ENCODE measurements at regions not wholly inside any gene's neighbourhood (a gene's known extent, or its start where the extent isn't known, plus 50 kb on each side); places are given as distances from the start of the nearest gene placed in this dataset.

DNA sequence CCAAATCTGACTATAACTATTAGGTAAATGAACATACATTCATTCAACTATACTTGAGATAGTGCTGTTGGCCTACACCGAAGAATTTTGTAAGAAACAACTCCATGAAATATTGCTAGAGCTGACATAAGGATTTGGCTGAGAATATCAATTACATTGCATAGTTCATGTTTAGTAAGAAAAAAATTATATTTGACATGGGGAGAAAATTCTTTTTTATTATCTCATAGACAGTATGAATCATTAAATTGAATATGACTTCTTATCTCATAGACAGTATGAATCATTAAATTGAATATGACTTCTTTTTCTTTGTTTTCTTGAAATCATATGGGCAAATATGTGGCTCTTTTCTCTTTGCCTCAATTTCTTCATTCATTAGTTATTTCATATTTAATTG, 212.3 kb upstream of the HSF2 start:
- H3K27me3 Mint-ChIP-seq (ENCODE audit: low read depth) = peaks cover 38% of the 10 kb centered on the region
- no peak overlapping the region for H3K4me3 Mint-ChIP-seq (ENCODE audit: unreplicated experiment)
- no peak overlapping the region for H3K27ac Mint-ChIP-seq (ENCODE audit: unreplicated experiment)
- no peak for DNase-seq (ENCODE audit: low spot score)
- H3K9me3 Mint-ChIP-seq (ENCODE audit: low read depth) = peaks cover 7% of the 10 kb centered on the region
- no peaks in the 10 kb centered on the region for H3K36me3 Mint-ChIP-seq (ENCODE audit: low read depth)
- TF ChIP-seq, protein P1, sequence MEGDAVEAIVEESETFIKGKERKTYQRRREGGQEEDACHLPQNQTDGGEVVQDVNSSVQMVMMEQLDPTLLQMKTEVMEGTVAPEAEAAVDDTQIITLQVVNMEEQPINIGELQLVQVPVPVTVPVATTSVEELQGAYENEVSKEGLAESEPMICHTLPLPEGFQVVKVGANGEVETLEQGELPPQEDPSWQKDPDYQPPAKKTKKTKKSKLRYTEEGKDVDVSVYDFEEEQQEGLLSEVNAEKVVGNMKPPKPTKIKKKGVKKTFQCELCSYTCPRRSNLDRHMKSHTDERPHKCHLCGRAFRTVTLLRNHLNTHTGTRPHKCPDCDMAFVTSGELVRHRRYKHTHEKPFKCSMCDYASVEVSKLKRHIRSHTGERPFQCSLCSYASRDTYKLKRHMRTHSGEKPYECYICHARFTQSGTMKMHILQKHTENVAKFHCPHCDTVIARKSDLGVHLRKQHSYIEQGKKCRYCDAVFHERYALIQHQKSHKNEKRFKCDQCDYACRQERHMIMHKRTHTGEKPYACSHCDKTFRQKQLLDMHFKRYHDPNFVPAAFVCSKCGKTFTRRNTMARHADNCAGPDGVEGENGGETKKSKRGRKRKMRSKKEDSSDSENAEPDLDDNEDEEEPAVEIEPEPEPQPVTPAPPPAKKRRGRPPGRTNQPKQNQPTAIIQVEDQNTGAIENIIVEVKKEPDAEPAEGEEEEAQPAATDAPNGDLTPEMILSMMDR (IDR thresholded peaks at IDR 0.05) = no peak
- peaks cover 3% of the 10 kb centered on the region for H3K4me1 Mint-ChIP-seq (ENCODE audit: low read depth)

DNA sequence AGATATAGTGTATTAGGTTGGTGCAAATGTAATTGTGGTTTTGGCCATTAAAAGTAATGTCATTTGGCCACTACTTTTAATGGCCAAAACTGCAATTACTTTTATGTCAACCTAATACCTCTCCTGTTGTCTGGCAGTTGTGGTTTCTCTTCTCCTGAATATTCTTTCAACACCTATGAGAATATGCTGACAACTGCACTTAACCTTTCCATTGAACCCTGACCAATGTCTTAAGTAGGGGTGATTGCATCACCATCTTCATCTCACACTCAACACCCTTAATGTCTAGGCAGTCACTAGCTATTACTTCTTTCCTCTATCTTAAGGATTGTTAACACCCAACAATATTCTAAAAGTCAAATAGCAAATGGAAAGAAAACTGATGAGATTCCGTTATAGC, 200.5 kb upstream of the HSF2 start:
- DNase-seq (ENCODE audit: low spot score) = no peak
- Mint-ChIP-seq H3K36me3 (ENCODE audit: low read depth) (no peaks in the 10 kb centered on the region), H3K27me3 (ENCODE audit: low read depth) (peaks cover 6% of the 10 kb centered on the region), H3K4me1 (ENCODE audit: low read depth) (peaks cover 10% of the 10 kb centered on the region), H3K27ac (ENCODE audit: unreplicated experiment) (no peak overlapping the region), H3K4me3 (ENCODE audit: unreplicated experiment) (no peak overlapping the region), H3K9me3 (ENCODE audit: low read depth) (peaks cover 7% of the 10 kb centered on the region)
- TF ChIP-seq, protein P1 (IDR thresholded peaks at IDR 0.05) = no peak

DNA sequence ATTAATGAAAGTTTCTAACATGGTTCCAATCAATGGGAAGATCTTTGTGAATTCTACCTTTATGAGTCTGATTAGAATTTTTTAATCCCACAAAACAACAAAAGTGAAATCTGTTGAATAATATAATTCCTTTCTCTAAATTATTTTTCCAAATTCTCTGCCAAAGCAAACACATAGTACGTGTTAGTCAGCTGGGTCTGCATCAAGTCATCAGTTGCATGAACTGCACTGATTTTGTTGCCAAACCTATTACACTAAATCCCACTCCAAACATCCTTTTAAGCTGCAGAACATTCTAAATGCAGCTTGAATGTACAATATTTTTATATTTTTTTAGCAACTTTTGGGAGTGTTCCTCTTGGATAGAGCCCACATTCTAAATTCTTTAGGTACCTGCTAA, 199.0 kb upstream of the HSF2 start:
- H3K4me3 Mint-ChIP-seq (ENCODE audit: unreplicated experiment) = no peak overlapping the region
- TF ChIP-seq, protein P1 (IDR thresholded peaks at IDR 0.05) = no peak
- peaks cover 13% of the 10 kb centered on the region for H3K27me3 Mint-ChIP-seq (ENCODE audit: low read depth)
- H3K9me3 Mint-ChIP-seq (ENCODE audit: low read depth) = peaks cover 15% of the 10 kb centered on the region
- no peaks in the 10 kb centered on the region for H3K36me3 Mint-ChIP-seq (ENCODE audit: low read depth)
- no peak overlapping the region for H3K27ac Mint-ChIP-seq (ENCODE audit: unreplicated experiment)
- no peak for DNase-seq (ENCODE audit: low spot score)
- H3K4me1 Mint-ChIP-seq (ENCODE audit: low read depth) = peaks cover 10% of the 10 kb centered on the region

DNA sequence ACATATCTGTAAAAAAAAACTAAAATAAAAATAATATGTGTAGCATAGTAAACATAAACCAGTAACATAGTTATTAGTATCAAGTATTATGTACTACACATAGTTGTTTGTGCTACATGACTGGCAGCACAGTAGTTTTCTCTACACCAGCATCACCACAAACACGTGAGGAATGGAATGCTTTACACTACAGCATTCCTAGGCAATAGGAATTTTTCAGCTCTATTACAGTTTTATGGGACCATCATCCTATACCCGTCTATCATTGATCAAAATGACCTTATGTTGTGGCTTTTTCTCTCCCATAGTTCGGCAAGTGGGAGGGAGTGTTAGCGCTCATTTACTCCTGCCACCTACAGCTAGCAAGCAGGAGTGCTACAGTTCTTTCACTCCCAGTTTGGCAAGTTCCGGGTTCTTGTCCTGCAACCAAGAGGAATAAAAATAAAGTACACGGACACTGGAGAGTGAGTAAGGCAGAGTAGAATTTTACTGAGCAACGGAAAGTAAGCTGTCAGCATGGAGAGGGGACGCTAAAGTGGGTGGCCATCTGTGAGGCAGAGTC, 196.8 kb upstream of the HSF2 start:
- no peaks in the 10 kb centered on the region for H3K36me3 Mint-ChIP-seq (ENCODE audit: low read depth)
- H3K27ac Mint-ChIP-seq (ENCODE audit: unreplicated experiment) = no peak overlapping the region
- no peak for DNase-seq (ENCODE audit: low spot score)
- H3K27me3 Mint-ChIP-seq (ENCODE audit: low read depth) = peaks cover 10% of the 10 kb centered on the region
- H3K9me3 Mint-ChIP-seq (ENCODE audit: low read depth) = peaks cover 15% of the 10 kb centered on the region
- TF ChIP-seq, protein P1 (IDR thresholded peaks at IDR 0.05) = no peak
- H3K4me3 Mint-ChIP-seq (ENCODE audit: unreplicated experiment) = no peak overlapping the region
- peaks cover 17% of the 10 kb centered on the region for H3K4me1 Mint-ChIP-seq (ENCODE audit: low read depth)

DNA sequence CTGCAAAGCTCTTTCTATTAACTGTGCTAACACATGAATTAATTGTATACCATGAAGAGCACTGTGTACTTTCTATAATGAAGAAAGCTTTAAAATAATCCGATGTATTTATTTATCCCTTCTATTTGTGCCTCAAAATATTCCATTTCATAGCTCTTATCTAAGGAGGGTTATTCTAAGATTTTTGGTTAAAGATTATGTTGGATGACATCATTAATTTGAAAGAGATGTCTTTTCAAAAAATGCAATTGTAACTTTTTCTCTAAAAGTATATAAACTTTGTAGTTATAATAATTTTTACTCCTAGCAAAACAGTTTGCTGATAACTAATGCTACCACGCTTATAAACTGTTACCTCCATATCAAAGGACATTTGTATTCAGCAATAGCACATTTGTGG, 192.4 kb upstream of the HSF2 start:
- no peak for DNase-seq (ENCODE audit: low spot score)
- no peak overlapping the region for H3K27ac Mint-ChIP-seq (ENCODE audit: unreplicated experiment)
- no peak overlapping the region for H3K4me3 Mint-ChIP-seq (ENCODE audit: unreplicated experiment)
- TF ChIP-seq, protein P1 (IDR thresholded peaks at IDR 0.05) = no peak
- peaks cover 15% of the 10 kb centered on the region for H3K9me3 Mint-ChIP-seq (ENCODE audit: low read depth)
- no peaks in the 10 kb centered on the region for H3K36me3 Mint-ChIP-seq (ENCODE audit: low read depth)
- H3K4me1 Mint-ChIP-seq (ENCODE audit: low read depth) = peaks cover 21% of the 10 kb centered on the region
- peaks cover 9% of the 10 kb centered on the region for H3K27me3 Mint-ChIP-seq (ENCODE audit: low read depth)

Measured in chondrocyte (in vitro differentiated cells).